Adrenal gland (tissue), 9 donors: ENCODE measurements at regions not wholly inside any gene's neighbourhood (a gene's known extent, or its start where the extent isn't known, plus 50 kb on each side); places are given as distances from the start of the nearest gene placed in this dataset.
"Not testable (repeated sequence)": the region's sequence is repeated elsewhere in the genome, so short reads cannot be mapped to it uniquely, and the experiment has no call there.

ENCODE experiments used
- DNase-seq, 7 donors: peaks; one replicate each; pipeline ENCODE4 v3.0.0-alpha.2; 2019 to 2020
- H3K27ac ChIP-seq, 5 donors: fragments of 200-600 bp; sonication (generic) in 4 of 5; 1 replicate in 3 of 5; 2 replicates in 2 of 5; pipeline versions ENCODE4 v1.5.1 to v1.8.0; 2016 to 2020; ENCODE audit warnings: mild to moderate bottlenecking in 1 of 5
- H3K27me3 ChIP-seq: fragments of 200-600 bp; 2 replicates; pipeline ENCODE4 v1.8.0; 2021
- H3K36me3 ChIP-seq, 2 donors: fragments of 200-600 bp; replicated peaks in 1 of 2; 1 replicate in 1 of 2; 2 replicates in 1 of 2; pipeline versions ENCODE4 v1.5.1 to v1.8.0; 2018 to 2022
- H3K4me1 ChIP-seq, 2 donors: fragments of 200-600 bp; replicated peaks in 1 of 2; 1 replicate in 1 of 2; 2 replicates in 1 of 2; pipeline versions ENCODE4 v1.5.1 to v1.8.0; 2018 to 2021
- H3K4me3 ChIP-seq, 4 donors: fragments of 200-600 bp; sonication (generic) in 3 of 4; one replicate each; pipeline ENCODE4 v1.5.1; 2016 to 2018
- H3K9me3 ChIP-seq, 3 donors: fragments of 200-600 bp; sonication (generic) in 1 of 3; replicated peaks in 1 of 3; 1 replicate in 2 of 3; 2 replicates in 1 of 3; pipeline versions ENCODE4 v1.5.1 to v1.8.0; 2016 to 2021
- POLR2A ChIP-seq, 2 donors: fragments of 450-650 bp; IDR thresholded peaks; one replicate each; pipeline ENCODE4 v1.6.1; 2017; ENCODE audit warnings: antibody characterized with exemption in 2 of 2, mild to moderate bottlenecking in 2 of 2, moderate library complexity in 1 of 2
- WGBS, 4 donors: extraction: QIAGEN DNeasy Blood & Tissue Kit in 2 of 4; methylation state at CpG; one replicate each; pipeline versions ENCODE4 v1.1.5 to v1.1.7; 2013 to 2017; 5-methylcytosine and 5-hydroxymethylcytosine counted together
- intact Hi-C, 2 donors: fragments of 100-400 bp; cut with DNase I; formaldehyde crosslinking; loops; one replicate each; pipeline versions ENCODE4 v1.14.1 to v1.15.0; 2022 to 2023
- TF ChIP-seq, protein P1 (sequence below), 6 experiments: fragments of 450-650 bp in 4 of 6; fragments of 200-600 bp in 2 of 6; sonication (generic) in 1 of 6; IDR thresholded peaks; 1 replicate in 5 of 6; 2 replicates in 1 of 6; pipeline versions ENCODE4 v1.5.1 to v1.8.0; 2016 to 2021; ENCODE audit warnings: antibody characterized with exemption in 6 of 6, mild to moderate bottlenecking in 2 of 6, moderate library complexity in 1 of 6
- donor health status: healthy with polysubstance abuse.
- donor health status: Bipolar disorder and iron deficiency.
- donor health status: DM: yes; HTN: yes; CAD: no.
- donor health status: DM: no; HTN: no; CAD: no.
- donor health status: DM: no; HTN: no; CAD: no.

GRCh38 chr1:21385022-21385421, 54.9 kb upstream of the NBPF3 start:
- TF ChIP-seq, protein P1, sequence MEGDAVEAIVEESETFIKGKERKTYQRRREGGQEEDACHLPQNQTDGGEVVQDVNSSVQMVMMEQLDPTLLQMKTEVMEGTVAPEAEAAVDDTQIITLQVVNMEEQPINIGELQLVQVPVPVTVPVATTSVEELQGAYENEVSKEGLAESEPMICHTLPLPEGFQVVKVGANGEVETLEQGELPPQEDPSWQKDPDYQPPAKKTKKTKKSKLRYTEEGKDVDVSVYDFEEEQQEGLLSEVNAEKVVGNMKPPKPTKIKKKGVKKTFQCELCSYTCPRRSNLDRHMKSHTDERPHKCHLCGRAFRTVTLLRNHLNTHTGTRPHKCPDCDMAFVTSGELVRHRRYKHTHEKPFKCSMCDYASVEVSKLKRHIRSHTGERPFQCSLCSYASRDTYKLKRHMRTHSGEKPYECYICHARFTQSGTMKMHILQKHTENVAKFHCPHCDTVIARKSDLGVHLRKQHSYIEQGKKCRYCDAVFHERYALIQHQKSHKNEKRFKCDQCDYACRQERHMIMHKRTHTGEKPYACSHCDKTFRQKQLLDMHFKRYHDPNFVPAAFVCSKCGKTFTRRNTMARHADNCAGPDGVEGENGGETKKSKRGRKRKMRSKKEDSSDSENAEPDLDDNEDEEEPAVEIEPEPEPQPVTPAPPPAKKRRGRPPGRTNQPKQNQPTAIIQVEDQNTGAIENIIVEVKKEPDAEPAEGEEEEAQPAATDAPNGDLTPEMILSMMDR (IDR thresholded peaks at IDR 0.05): no peak
- no peak for TF ChIP-seq POLR2A (IDR thresholded peaks at IDR 0.05)
- 64 to 85% (median 81%) methylated on average over 7 to 10 of the region's 10 CpGs for WGBS, 4 donors
- intact Hi-C loops: loop anchor here in 1 of 2 donors (10.0 kb wide), 1 partner anchor 110 kb away; no protein-coding TSS in a partner anchor

GRCh38 chr1:21384620-21385019, 55.3 kb upstream of the NBPF3 start:
- WGBS, 4 donors: 57 to 82% (median 65%) methylated on average over 6 of the region's 6 CpGs
- peak in 2 of 7 donors; percentile 21 to 41 for DNase-seq
- H3K36me3 ChIP-seq: no peaks in the 10 kb centered on the region
- intact Hi-C loops: loop anchor here in 1 of 2 donors (10.0 kb wide), 1 partner anchor 110 kb away; no protein-coding TSS in a partner anchor
- no peaks in the 10 kb centered on the region for H3K9me3 ChIP-seq
- peaks cover 14% of the 10 kb centered on the region for H3K27me3 ChIP-seq
- no peaks in the 10 kb centered on the region for H3K4me1 ChIP-seq
- TF ChIP-seq POLR2A (IDR thresholded peaks at IDR 0.05): no peak
- TF ChIP-seq, protein P1 (IDR thresholded peaks at IDR 0.05): no peak
- no peak overlapping the region for H3K4me3 ChIP-seq
- no peak overlapping the region for H3K27ac ChIP-seq

More at GRCh38 chr1:21385022-21385421, 54.9 kb upstream of the NBPF3 start:
- no peak for DNase-seq
- H3K9me3 ChIP-seq: no peaks in the 10 kb centered on the region
- no peak overlapping the region for H3K4me3 ChIP-seq
- H3K27ac ChIP-seq: no peak overlapping the region
- H3K4me1 ChIP-seq: no peaks in the 10 kb centered on the region
- no peaks in the 10 kb centered on the region for H3K36me3 ChIP-seq
- H3K27me3 ChIP-seq: peaks cover 14% of the 10 kb centered on the region

GRCh38 chr1:21383785-21384401, 56.0 kb upstream of the NBPF3 start:
- DNase-seq: no peak
- Histone ChIP-seq H3K9me3 (no peaks in the 10 kb centered on the region), H3K27ac (no peak overlapping the region), H3K36me3 (no peaks in the 10 kb centered on the region), H3K4me1 (no peaks in the 10 kb centered on the region), H3K27me3 (peaks cover 14% of the 10 kb centered on the region), H3K4me3 (no peak overlapping the region)
- TF ChIP-seq, protein P1 (IDR thresholded peaks at IDR 0.05): no peak
- TF ChIP-seq POLR2A (IDR thresholded peaks at IDR 0.05): no peak
- 58 to 78% (median 72%) methylated on average over 5 of the region's 5 CpGs for WGBS, 4 donors
- intact Hi-C loops: loop anchor here in 1 of 2 donors (10.0 kb wide), 1 partner anchor 111 kb away; no protein-coding TSS in a partner anchor

GRCh38 chr1:21381354-21381753, 58.6 kb upstream of the NBPF3 start:
- peaks cover 14% of the 10 kb centered on the region for H3K27me3 ChIP-seq

GRCh38 chr1:21380147-21380546, 59.8 kb upstream of the NBPF3 start:
- DNase-seq: peak in 1 of 7 donors; percentile 20
- H3K36me3 ChIP-seq, H3K27ac ChIP-seq, H3K4me1 ChIP-seq, H3K9me3 ChIP-seq, H3K4me3 ChIP-seq: not testable (repeated sequence)
- peaks cover 14% of the 10 kb centered on the region for H3K27me3 ChIP-seq
- WGBS, 4 donors: 70 to 86% (median 76%) methylated on average over 7 of the region's 7 CpGs
- intact Hi-C loops: loop anchor here in 1 of 2 donors (10.0 kb wide), 1 partner anchor 115 kb away; no protein-coding TSS in a partner anchor

More at GRCh38 chr1:21381354-21381753, 58.6 kb upstream of the NBPF3 start:
- TF ChIP-seq, protein P1 (IDR thresholded peaks at IDR 0.05): no peak
- TF ChIP-seq POLR2A (IDR thresholded peaks at IDR 0.05): no peak
- intact Hi-C loops: loop anchor here in 1 of 2 donors (10.0 kb wide), 1 partner anchor 113 kb away; no protein-coding TSS in a partner anchor
- peak in 1 of 7 donors; percentile 21 for DNase-seq
- Histone ChIP-seq H3K27ac (no peak overlapping the region), H3K4me3 (no peak overlapping the region), H3K36me3 (no peaks in the 10 kb centered on the region), H3K4me1 (no peaks in the 10 kb centered on the region), H3K9me3 (no peaks in the 10 kb centered on the region)
- 75 to 94% (median 79%) methylated on average over 2 to 3 of the region's 3 CpGs for WGBS, 4 donors
